GM21717 (cell line): ENCODE measurements at regions not wholly inside any gene's neighbourhood (a gene's known extent, or its start where the extent isn't known, plus 50 kb on each side); places are given as distances from the start of the nearest gene placed in this dataset.
"Not testable (repeated sequence)": the region's sequence is repeated elsewhere in the genome, so short reads cannot be mapped to it uniquely, and the experiment has no call there.

ENCODE experiments used
- ATAC-seq: cut with Tn5 transposase; IDR thresholded peaks from one replicate; pipeline ENCODE4 v1.9.1; 2021; ENCODE audit warnings: mild to moderate bottlenecking, moderate library complexity; ENCODE audit not compliant: unreplicated experiment

DNA sequence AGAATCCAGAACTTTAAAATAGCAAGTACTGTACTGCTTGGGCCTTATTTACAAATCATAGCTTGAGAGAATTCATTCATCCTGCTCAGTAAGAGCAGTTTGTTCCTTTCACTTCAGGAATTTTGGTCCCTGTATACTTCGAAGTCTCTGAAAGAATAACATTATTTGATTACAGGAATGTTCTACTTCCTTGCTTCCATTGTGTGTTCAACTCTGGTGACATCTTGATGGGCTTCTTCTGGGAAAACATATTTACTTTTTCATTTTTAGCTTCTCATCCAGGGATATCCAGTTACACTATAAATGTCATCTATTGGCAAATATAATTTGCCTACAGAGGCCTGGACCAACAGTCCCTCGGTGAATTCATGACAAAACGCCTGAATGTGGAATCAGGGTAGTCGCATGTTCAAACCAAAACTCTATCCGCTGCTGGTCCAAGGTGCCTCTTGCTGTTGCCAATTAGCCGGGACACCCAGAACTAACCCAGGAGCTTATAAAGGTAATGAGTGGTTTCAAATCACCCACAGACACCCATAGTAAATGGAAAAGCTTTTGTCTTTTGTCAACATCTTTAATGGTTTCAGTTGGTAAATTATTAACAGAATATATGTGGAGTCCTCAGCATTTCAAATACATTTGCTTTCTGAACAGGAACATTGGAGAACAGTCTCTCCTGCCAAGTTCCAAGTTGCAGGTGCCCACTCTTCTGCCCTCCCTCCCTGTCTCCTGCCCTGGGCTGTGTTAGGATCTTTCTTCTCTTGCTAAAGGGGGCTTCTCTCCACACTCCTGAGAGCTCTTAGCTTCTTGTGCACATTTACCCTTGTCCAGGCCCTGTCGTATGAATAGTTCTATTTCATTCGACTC is 162.5 kb upstream of the CITED2 start:
- ATAC-seq, result no peak

DNA sequence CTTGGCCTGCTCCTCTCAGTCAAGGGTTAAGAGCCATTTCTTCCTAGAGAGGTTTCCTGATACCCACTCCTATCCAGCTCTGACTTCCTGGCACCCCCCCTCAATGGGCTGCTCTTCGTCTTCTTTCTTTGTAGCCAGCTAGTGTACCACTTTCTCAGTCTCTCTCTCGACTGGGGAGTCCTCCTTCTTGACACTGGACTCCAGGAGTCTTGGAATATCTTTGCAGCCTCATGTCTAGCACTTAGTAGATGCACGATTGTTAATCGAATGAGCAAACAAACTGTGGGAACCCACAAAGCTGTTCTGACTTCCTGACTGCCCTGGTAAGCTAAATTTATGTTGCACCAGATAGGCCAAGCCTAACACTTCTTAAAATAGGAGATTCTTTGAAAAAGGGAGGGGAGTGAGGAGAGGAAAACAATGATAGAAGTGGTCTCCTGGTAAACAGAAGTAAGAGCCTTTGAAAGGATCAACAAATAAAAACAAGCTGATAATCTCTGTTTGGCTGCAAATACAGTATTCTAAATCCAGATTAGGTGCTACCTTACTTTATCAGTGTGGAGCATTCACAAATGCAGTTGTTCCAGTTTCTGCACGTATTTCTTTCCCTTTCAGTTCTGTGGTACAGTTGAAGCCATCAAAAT is 160.1 kb upstream of the CITED2 start:
- ATAC-seq, result no peak

DNA sequence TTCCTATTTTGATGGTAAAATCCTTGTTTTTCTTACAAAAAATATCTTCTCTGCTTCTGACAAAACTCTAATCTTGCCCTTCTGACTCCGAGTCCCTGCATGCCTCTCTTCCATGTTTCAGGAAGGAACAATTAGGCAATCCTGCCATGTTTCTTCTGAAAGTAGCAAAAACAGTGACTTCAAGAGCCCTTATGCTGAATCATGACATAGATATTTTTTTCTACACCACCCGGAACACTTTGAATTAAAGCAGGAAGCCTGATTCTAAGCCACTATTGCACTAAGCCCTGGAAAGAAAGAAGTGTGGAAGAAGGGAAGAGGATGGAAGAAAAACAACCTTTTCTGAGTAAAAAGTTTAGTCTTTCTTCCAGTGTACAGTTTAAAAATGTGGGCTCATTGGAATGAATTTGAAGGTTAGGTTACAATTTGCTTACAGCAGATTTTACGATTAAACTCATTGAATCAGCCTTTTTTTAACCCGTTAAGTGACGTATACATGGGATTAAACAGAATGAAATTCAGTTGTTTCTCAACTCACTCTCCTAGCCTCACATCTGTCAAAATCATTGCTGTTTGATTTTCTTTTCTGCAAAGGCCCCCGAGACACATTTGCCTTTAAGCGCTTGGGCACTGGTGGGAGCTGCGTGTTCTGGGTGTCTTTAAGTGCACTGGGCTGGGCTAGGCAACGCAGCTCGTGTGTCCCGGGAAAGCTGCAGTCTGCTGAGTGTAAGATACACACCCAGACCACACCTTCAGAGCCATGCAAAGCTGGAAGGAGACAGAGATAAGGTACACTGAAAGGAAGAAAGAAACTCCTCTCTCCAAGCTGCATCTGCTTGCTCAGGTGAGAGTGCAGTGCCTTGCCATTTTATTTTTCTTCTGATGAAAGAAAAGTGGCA is 159.4 kb upstream of the CITED2 start:
- no peak for ATAC-seq

DNA sequence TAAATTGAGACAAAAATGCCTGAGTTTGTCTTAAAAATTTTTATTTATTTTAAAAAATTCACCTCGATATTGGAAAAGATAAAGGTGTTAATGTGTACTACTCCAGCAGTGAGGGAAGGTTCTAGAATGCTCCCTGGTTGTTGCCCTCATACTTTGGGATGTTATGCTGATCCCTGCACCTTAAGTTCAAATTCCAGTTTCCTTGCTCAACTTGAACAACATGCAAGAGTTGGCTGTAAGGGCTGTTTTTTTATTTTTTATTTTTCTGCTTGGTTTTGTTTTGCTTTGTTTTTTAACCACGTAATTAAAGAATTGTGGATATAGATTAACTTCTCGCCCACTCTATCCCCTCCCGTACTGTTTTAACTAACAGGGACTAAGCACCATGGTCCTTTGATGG is 158.7 kb upstream of the CITED2 start:
- ATAC-seq, result no peak

DNA sequence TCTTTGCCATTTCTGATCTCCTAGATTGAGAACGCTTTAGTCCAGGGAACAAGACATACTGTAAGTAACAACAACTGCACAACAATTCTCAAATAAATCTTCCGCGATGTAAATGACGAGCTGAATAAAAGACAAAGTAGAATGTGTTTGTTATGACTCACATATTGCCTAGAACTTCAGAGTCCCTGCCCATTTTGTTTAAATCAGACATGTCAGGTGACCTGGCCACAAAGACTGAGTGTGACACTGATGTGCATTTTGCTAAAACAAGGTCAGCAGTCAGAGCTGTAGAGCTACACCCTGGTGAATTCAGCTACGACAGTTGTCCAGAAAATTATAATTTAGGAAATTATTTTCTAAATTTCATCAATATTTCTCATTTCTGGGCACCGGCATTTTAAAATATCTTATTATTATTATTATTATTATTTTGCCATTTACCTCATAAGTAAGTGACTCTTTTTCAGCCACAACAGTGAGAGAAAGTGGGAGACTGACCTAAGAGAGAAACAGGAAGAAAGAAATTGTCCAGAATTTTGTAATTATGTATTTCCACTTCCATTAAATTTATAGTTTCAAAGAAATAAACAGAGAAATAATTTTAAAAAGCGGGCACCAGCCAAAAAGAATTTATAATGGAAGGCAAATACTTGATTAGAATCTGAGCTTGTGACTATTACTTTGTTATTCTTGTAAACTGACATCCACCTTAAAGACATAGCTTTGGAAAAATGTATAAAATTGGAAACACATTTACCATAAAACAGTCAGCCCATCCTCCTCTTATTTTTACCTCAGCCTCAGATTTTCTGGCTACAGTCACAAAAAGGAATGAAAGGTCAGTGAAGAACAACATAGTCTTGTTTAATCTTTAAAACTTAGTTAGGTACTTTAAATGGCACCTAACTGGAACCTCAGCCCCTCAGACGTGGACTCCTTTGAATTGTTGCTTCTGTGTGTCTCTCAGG is 157.0 kb upstream of the CITED2 start:
- no peak for ATAC-seq

DNA sequence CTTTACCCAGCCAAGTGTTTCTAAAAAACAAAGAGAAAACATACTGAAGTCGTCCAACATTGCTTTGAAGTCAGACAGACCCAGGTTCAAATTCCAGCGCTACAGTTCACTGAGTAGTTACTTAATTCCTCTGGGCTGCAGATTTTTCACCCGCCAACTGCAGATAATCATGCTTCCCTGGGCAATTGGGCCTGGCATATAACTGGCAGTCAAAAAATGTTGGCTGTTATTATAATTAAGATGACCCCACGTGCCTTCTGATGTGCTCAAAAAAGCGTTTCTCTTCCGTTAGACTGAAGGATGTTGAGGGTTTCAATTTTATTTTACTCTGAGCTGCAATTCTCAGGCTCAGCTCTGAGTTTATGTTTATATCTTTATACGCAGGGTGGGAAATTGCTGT is 156.1 kb upstream of the CITED2 start:
- no peak for ATAC-seq

DNA sequence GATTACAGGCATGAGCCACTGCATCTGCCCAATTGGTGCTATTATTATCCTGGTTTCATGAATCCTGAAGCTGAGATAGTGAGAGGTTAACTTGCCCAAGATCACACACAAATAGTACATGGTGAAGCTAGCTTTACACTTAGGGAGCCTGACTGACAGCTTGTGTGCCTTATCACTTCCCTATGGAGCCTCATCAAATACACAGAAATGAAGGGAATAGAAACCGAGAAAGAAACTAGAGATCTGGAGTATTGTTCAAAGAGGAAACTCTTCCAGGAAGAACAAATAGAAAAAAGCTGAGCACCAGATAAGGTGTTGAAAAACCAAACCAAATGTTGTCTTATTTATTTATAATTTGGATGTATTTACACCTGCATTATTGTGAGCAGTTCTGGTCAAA is 155.0 kb upstream of the CITED2 start:
- ATAC-seq, result no peak

DNA sequence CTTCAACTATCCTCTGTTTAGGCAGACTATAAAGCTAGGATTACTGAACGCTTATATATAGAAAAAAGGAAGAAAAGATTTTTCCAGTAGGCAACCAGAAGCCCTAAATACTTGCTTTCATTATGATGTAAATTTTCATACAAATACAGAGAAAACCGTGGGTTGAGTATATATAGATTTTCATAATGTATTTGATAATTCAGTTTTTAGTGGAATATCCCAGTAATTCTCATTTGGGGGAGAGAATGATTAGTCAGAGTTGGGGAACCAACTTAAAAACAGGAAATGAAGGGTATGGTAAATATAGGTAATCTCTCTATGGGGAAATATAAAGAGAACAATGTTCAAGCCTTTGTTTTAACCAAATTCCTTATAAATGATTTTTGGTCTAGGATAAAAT is 154.0 kb upstream of the CITED2 start:
- ATAC-seq, result no peak

DNA sequence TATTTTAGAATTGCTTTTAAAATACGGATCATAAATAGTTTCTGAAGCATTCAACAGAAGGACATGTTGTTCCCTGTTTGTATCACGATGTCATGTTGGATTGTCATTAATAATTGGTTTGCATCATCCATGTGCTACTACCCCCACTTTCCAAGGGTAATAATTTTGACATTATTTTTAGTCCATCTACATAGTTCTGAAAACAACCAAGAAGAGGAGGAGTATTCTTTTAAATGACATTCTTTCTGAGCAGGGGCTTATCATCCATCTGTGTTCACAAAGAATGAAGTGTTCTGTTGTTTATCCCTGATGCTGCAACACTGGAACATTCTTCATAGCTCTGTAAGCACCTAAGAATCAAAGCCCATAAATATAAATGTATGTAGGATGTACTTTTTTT is 151.0 kb upstream of the CITED2 start:
- no peak for ATAC-seq

DNA sequence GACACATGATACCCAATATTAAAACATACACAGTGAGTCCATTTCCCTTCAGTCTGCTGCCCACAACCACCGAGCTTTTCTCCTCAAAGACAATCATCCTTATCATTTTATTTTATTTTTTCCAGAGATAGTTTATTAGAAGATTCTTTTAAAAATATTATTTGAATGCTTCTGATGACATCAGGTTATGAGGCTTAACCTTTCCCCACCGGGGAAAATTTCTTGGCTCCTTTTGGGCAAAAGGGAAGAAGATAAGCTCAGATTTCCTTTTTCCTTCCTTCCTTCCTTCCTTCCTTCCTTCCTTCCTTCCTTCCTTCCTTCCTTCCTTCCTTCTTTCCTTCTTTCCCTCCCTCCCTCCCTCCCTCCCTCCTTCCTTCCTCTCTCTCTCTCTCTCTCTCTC is 149.5 kb upstream of the CITED2 start:
- no peak for ATAC-seq

DNA sequence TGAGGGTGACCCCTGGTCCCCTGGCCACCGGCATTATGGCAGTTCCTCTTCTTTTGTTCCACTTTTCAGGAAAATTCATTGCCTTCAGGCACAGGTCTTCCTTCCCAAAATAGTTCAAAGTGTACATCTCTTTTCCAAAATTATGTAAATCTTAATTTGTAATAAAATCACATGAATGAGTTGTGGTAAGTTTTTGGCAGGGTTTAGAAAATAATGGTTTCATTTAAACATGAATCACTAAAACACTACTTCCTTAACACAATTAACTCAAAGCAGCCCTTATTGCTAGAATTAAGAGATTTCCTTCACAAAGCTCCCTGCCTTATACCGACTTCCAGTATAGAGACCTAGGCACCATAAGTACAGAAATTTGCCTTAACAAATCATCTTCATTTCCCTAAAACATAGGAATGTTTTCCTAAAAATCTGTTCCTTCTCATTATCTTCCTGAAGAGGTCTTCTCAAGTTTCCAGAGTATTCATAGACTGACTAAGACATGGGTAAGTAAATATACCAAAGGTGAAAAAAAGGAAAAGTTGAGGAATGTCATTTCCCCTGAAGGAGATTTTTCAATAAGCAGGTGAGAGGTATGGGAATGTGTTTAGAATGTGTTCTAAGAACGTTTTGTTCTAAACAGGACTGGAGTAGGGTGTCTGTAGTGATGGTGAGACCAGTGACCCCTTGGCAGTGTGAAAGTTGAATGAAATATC is 148.2 kb upstream of the CITED2 start:
- no peak for ATAC-seq

DNA sequence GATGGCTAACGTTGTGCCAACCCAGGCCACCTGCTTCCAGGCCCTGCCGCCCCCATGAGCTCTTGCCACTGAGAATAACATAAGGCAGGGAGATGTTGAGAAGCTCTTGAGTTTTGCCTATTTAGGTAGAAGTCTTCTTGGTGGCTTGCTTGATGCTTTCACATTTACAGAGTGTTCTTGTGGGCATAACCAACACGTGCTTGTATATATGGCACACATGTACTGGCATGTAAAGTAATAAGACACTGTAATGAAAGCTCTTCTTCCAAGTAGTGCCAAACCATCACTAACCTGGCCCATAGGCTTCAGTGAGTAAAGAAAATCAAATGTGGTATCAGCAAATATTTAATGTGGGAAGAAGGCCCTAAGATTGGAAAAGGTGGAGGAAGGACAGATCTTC is 146.9 kb upstream of the CITED2 start:
- no peak for ATAC-seq

DNA sequence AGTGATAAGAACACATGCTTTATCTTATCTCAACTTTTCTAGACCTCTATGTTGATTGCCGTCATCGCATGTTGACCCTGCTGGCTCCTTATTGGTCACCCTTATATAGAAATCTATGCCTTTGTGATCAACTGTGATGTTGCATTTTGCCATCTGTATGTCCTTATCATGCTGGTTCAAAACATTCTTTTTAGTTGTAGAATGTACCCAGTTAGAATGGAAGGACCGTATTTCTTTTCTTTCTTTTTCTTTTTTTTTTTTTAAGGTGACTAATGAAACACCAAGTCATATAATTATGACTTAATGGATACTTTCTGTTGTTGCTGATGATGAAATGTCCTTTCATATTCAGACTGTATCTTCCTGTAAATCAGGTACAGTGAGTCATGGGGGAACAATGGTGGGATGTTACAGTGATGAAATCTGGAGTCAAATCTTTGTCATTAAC is 145.9 kb upstream of the CITED2 start:
- no peak for ATAC-seq

DNA sequence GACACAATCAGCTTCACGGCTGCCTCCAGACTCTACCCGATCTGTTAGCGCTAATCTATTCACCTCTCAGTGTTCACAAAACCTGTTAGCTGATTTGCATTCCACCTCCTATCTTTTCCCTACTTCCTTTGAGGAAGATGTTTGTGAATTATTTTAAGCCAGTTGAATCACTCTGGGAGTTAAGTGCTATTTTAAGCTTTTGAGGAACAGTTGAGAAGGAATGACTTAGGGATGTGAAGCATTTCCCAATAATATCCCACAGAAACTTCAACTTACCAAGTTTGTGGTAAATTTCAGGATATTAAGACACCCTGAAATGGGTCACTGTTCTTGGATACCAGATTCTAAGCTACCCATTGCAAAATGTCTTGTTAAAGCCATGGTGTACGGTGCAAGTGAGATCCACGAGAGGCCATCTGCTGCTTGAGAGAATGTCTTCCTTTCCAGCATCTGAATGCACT is 145.2 kb upstream of the CITED2 start:
- ATAC-seq, result no peak

DNA sequence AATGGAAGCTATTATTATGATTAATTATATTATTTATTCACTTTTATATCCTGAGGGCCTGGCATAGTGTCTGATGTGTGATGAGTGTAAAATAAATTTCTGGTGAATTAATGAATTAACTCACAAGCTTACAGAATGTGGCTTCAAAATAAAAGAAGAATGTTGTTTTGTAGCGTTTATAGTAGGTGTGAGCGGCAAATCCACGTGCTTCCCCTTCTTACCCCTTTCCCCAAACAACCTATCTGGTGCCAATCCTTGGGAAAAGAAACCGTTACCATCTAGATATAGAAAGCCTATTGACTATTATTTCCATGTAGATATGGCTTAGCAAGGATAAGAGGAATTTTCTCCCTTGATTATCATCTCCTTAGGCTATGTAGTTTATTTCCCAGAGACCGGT is 144.6 kb upstream of the CITED2 start:
- no peak for ATAC-seq

DNA sequence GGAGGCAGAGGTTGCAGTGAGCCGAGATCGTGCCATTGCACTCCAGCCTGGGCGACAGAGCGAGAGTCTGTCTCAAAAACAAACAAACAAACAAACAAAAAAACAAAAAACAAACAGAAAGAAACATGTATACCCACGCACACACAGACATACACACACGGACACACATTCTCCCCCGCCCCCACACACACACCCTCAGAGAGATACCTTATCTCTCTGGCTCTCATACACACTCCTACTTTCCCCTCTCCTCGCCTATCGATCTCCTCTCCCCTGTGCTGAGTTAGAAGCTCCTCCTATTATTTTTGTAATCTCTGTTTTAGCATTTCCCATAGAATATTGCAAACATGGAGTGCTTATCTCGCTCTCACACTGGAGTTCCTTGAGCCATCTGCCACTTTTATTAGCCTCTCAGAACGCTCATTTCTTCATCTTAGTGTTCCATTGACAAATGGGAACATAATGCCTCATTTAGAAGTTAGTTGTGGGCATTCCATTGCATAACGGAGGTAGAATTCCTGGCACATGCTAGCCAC is 144.2 kb upstream of the CITED2 start:
- no peak for ATAC-seq

DNA sequence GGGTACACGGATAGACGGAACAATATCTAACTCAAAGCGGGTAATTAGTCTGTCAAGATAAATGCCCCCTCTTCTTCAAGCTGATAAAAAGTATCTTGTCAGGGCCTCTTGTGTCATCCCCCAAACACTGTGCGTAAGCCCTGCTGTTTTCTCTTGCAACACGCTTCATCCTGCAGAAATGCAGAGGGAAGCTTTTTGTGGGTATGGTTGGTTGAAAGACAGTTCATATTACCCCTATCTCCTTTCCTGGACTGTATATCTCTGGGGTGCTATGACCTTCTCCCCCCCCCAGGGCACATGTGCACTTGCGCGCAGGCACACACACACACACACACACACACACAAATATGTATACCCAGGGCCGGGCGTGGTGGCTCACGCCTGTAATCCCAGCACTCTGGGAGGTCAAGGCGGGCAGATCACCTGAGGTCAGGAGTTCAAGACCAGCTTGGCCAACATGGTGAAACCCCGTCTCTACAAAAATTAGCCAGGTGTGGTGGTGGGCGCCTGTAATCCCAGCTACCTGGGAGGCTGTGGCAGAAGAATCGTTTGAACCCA is 143.6 kb upstream of the CITED2 start:
- ATAC-seq, result not testable (repeated sequence)

DNA sequence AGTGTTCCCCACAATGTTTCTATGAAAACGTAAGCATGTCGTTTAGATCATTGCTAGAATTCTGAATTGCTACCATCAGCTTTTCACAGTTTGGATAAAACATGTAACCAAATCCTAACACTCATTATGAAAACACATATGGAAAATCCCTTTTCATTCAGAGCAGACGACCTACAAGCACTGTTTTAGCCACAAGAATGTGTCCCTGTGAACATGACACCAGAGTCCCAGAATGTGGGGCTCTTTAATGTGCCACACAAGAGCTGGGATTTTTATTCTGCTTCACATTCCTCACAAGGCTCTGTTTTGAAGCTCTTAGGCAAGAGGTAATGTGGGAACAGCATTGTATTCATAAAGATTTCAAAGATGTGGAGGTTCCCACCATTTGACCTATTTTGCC is 141.1 kb upstream of the CITED2 start:
- ATAC-seq, result no peak

DNA sequence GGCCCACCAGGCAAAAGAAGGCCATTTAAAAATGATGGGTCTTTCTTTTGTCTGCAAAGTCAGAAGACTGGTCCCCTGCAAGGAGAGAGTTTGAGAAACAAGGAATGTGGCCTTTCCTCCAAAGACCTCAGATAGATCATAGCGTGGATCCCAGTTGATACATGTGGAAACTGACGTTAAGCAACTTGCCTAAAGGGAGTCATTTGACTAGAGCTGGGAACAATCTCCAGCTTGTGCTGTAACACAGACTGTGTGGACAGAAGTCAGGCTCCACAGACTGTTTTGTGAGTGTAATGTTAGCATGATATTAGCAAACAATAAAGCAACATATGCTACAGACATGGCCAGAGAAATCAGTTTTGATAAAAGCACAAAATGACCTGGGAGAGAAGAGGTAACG is 140.4 kb upstream of the CITED2 start:
- no peak for ATAC-seq
